Aorta (tissue), 5 donors: ENCODE measurements at regions not wholly inside any gene's neighbourhood (a gene's known extent, or its start where the extent isn't known, plus 50 kb on each side); places are given as distances from the start of the nearest gene placed in this dataset.

Source experiments
- ATAC-seq: fragments of 200-7000 bp; cut with Tn5 transposase; one replicate; pipeline ENCODE4 v1.9.1; 2022; ENCODE audit warnings: moderate library complexity; ENCODE audit not compliant: low FRiP score
- DNase-seq, 2 donors: peaks; one replicate each; pipeline ENCODE4 v3.0.0-alpha.2; 2020
- H3K27ac ChIP-seq, 2 donors: one replicate each; pipeline ENCODE4 v1.5.1; 2013; ENCODE audit warnings: low read length in 2 of 2, mild to moderate bottlenecking in 2 of 2, moderate library complexity in 2 of 2, control low read depth in 1 of 2, inconsistent platforms in 1 of 2, low read depth in 1 of 2
- H3K27me3 ChIP-seq, 2 donors: one replicate each; pipeline ENCODE4 v1.6.1; 2013; ENCODE audit warnings: control low read depth in 1 of 2, low read length in 1 of 2, mild to moderate bottlenecking in 1 of 2, moderate library complexity in 1 of 2; ENCODE audit not compliant: insufficient read depth in 2 of 2, control insufficient read depth in 1 of 2
- H3K36me3 ChIP-seq, 2 donors: one replicate each; pipeline ENCODE4 v1.6.1; 2013; ENCODE audit warnings: control low read depth in 1 of 2, low read length in 1 of 2, mild to moderate bottlenecking in 1 of 2; ENCODE audit not compliant: insufficient read depth in 2 of 2, control insufficient read depth in 1 of 2
- H3K4me1 ChIP-seq, 2 donors: one replicate each; pipeline ENCODE4 v1.6.1; 2013; ENCODE audit warnings: low read length in 2 of 2, control low read depth in 1 of 2, mild to moderate bottlenecking in 1 of 2, moderate library complexity in 1 of 2; ENCODE audit not compliant: insufficient read depth in 2 of 2, control insufficient read depth in 1 of 2
- H3K4me3 ChIP-seq, 2 donors: one replicate each; pipeline ENCODE4 v1.5.1; 2013; ENCODE audit warnings: low read length in 2 of 2, control low read depth in 1 of 2, mild to moderate bottlenecking in 1 of 2
- H3K9me3 ChIP-seq: one replicate; pipeline ENCODE4 v1.6.1; 2013; ENCODE audit warnings: mild to moderate bottlenecking, low read length; ENCODE audit not compliant: control insufficient read depth
- WGBS, 2 donors: extraction: QIAGEN DNeasy Blood & Tissue Kit; methylation state at CpG; one replicate each; pipeline ENCODE4 v1.1.7; 2013; 5-methylcytosine and 5-hydroxymethylcytosine counted together
- intact Hi-C, 2 donors: fragments of 100-400 bp; cut with DNase I; formaldehyde crosslinking; loops; one replicate each; pipeline versions ENCODE4 v1.14.2 to v1.15.0; 2022
- donor health status: healthy with polysubstance abuse.
- donor health status: Bipolar disorder and iron deficiency.
- donor health status: DM: no; HTN: no; CAD: no.
- donor health status: DM: no; HTN: no; CAD: no.
- donor health status: DM: yes; HTN: yes; CAD: no.

DNA sequence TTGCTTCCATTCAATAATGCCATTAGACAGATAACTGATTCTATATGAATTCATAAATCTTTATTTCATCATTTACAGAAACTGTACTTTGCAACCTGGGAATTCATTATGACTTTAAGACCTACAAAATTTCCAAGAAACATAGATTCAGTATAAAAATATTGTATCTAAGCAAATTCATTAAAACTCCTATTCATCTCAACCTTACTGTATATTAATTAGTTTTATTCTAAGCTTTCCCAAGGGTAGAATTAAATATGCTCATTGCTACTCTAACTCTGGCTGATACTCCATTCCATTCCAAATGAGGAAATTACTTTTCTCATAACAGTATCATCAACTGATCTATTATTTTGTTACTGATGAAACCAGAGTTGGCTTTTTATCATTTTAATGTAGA is 473.0 kb upstream of the LRRTM4 start:
- Histone ChIP-seq H3K4me1 (no peaks in the 10 kb centered on the region), H3K36me3 (no peaks in the 10 kb centered on the region), H3K9me3 (no peaks in the 10 kb centered on the region), H3K27me3 (no peaks in the 10 kb centered on the region), H3K4me3 (no peak overlapping the region), H3K27ac (no peak overlapping the region)
- ATAC-seq: no peak
- no peak for DNase-seq
- intact Hi-C loops: no loop called here

- no peaks in the 10 kb centered on the region for H3K36me3 ChIP-seq
- H3K4me1 ChIP-seq: no peaks in the 10 kb centered on the region
- no peak for ATAC-seq
- no peak overlapping the region for H3K27ac ChIP-seq
- no peaks in the 10 kb centered on the region for H3K27me3 ChIP-seq
- H3K4me3 ChIP-seq: no peak overlapping the region
- DNase-seq: no peak
- H3K9me3 ChIP-seq: no peaks in the 10 kb centered on the region
- WGBS, 2 donors: 33 to 42% methylated on average over 1 of the region's 1 CpG
- intact Hi-C loops: no loop called here
These were observed 477.2 kb upstream of the LRRTM4 start for GRCh38 chr2:77999376-77999775.

GRCh38 chr2:78009289-78009688 is 487.1 kb upstream of the LRRTM4 start:
- DNase-seq: no peak
- H3K36me3 ChIP-seq: no peaks in the 10 kb centered on the region
- no peaks in the 10 kb centered on the region for H3K27me3 ChIP-seq
- H3K9me3 ChIP-seq: peaks cover 3% of the 10 kb centered on the region
- ATAC-seq: no peak
- intact Hi-C loops: no loop called here
- H3K4me3 ChIP-seq: no peak overlapping the region
- H3K4me1 ChIP-seq: no peaks in the 10 kb centered on the region
- H3K27ac ChIP-seq: no peak overlapping the region

DNA sequence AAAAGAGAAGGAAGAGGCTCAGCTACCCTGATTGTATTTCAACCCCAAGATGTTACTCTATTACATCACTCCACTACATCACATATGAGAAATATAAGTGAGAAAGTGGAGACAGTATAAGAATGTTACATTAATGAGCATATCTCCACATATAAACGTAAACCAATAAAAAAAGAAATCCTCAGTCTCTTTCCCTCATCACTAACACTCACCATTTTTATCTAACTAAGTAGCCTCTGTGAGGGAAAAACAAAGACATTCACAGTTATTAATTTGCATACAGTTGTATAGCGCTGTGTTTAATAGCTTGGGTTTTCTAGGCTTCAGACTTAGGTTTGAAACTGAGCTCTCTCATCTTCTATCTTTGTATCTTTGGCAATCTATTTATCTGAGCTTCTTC is 489.1 kb upstream of the LRRTM4 start:
- Histone ChIP-seq H3K27me3 (no peaks in the 10 kb centered on the region), H3K4me1 (no peaks in the 10 kb centered on the region), H3K27ac (no peak overlapping the region), H3K4me3 (no peak overlapping the region), H3K9me3 (peaks cover 2% of the 10 kb centered on the region), H3K36me3 (no peaks in the 10 kb centered on the region)
- ATAC-seq (no peak), DNase-seq (no peak)
- intact Hi-C loops: no loop called here
- WGBS, 2 donors: 82 to 88% methylated on average over 2 of the region's 2 CpGs

- no peak overlapping the region for H3K4me3 ChIP-seq
- H3K4me1 ChIP-seq: no peaks in the 10 kb centered on the region
- no peaks in the 10 kb centered on the region for H3K27me3 ChIP-seq
- 56 to 63% methylated on average over 4 of the region's 4 CpGs for WGBS, 2 donors
- no peak for ATAC-seq
- no peaks in the 10 kb centered on the region for H3K36me3 ChIP-seq
- no peak overlapping the region for H3K27ac ChIP-seq
- intact Hi-C loops: no loop called here
- H3K9me3 ChIP-seq: no peaks in the 10 kb centered on the region
- no peak for DNase-seq
These were observed 498.3 kb upstream of the LRRTM4 start for GRCh38 chr2:78020491-78020890.

GRCh38 chr2:78023356-78023755 is 501.2 kb upstream of the LRRTM4 start:
- ATAC-seq: no peak
- H3K27me3 ChIP-seq: no peaks in the 10 kb centered on the region
- H3K4me3 ChIP-seq: no peak overlapping the region
- H3K36me3 ChIP-seq: no peaks in the 10 kb centered on the region
- no peak for DNase-seq
- intact Hi-C loops: no loop called here
- 58 to 77% methylated on average over 1 of the region's 1 CpG for WGBS, 2 donors
- no peaks in the 10 kb centered on the region for H3K9me3 ChIP-seq
- H3K4me1 ChIP-seq: no peaks in the 10 kb centered on the region
- H3K27ac ChIP-seq: no peak overlapping the region

DNA sequence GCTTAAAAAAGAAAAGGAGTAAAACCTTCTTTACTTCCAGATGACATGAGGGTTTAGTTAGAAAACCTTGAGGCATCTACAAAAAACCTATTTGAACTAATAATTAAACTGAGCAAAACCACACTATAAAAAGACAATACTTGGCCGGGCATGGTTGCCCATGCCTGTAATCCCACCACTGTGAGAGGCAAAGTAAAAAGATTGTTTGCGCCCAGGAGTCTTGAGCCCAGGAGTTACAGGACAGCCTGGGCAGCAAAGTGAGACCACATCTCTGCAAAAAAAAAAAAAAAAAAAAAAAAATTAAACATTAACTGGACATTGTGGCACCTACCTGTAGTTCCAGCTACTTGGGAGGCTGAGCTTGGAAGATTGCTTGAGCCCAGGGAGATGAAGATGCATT is 502.8 kb upstream of the LRRTM4 start:
- WGBS, 2 donors: 87 to 95% methylated on average over 2 of the region's 2 CpGs
- ATAC-seq (no peak), DNase-seq (no peak)
- intact Hi-C loops: no loop called here
- no peak overlapping the region for H3K4me3 ChIP-seq
- H3K27me3 ChIP-seq: no peaks in the 10 kb centered on the region
- H3K36me3 ChIP-seq: no peaks in the 10 kb centered on the region
- H3K27ac ChIP-seq: no peak overlapping the region
- H3K4me1 ChIP-seq: no peaks in the 10 kb centered on the region
- peaks cover 4% of the 10 kb centered on the region for H3K9me3 ChIP-seq

DNA sequence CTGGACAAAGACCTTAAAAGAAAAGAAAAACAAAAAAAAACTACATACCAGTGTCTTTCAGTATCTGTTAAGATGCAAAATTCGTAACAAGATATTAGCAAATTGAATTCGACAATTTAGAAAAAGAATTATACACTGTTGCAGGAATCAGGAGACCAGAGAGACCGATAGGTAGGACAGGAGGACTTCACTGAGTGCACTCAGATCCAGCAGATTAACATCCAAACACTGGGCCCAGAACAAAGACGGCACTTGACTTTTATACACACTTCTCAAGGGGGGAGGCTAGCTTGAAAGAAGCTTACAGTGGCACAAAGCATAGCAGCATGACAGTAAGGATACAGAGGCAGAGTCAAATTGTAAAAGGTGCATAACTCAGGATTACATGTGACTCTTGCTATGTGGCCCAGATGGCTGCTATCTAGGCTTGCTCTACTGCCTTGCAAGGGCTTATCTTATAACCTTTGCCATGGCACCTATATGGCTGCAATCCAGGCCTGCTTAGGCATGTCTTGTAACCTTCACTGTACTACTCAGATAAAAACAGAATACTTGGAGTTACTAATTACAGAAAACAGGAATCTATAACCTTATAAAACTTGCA is 507.3 kb upstream of the LRRTM4 start:
- Histone ChIP-seq H3K27ac (no peak overlapping the region), H3K9me3 (peaks cover 4% of the 10 kb centered on the region), H3K4me3 (no peak overlapping the region), H3K4me1 (no peaks in the 10 kb centered on the region), H3K36me3 (no peaks in the 10 kb centered on the region), H3K27me3 (no peaks in the 10 kb centered on the region)
- intact Hi-C loops: no loop called here
- ATAC-seq (no peak), DNase-seq (no peak)
- WGBS, 2 donors: 63 to 69% methylated on average over 4 of the region's 4 CpGs

DNA sequence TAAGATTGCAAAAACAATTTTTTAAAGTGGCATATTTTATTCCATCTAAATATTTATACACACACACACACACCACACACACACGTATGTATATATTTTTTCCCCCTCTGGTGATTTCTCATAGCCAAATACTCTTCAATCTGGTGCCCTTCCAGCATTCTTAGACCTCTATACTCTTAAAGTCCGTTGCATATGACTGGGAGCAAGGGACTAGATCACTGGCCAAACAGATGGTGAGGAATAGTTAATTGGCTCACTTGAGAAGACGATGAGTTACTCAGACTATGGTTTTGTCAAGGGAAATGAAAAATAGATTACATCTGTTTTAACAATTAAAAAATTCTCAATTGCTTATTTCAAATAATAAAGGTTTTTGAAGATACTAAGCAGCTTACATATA is 512.5 kb upstream of the LRRTM4 start:
- intact Hi-C loops: no loop called here
- no peak for ATAC-seq

More for the DNA sequence above, 512.5 kb upstream of the LRRTM4 start:
- Histone ChIP-seq H3K36me3 (no peaks in the 10 kb centered on the region), H3K27ac (no peak overlapping the region), H3K4me3 (no peak overlapping the region), H3K27me3 (no peaks in the 10 kb centered on the region), H3K4me1 (no peaks in the 10 kb centered on the region), H3K9me3 (no peaks in the 10 kb centered on the region)
- no peak for DNase-seq
- 52 to 55% methylated on average over 3 of the region's 3 CpGs for WGBS, 2 donors
